MCF 10A (cell line): ENCODE measurements at regions not wholly inside any gene's neighbourhood (a gene's known extent, or its start where the extent isn't known, plus 50 kb on each side); places are given as distances from the start of the nearest gene placed in this dataset.

Experiments used
- BruUV-seq: library from RNA; stranded (reverse); fragments of 400-500 nt; replicated peaks from 2 replicates; lab custom pipeline; 2021; lab: Mats Ljungman, UMichigan
- CTCF ChIA-PET: fragments of 300-600 bp; sonication (Branson Sonifier 250); formaldehyde crosslinking; extraction: SDS; loops from one replicate; lab custom pipeline; 2021; ENCODE audit warnings: antibody characterized with exemption, inconsistent platforms; lab: Yijun Ruan, JAX
- POLR2A ChIA-PET: fragments of 300-600, 350-650 bp; sonication (Branson Sonifier 250); formaldehyde crosslinking; extraction: SDS; loops from one replicate; lab custom pipeline; 2020; ENCODE audit warnings: antibody characterized with exemption, inconsistent platforms; lab: Yijun Ruan, JAX
- DNase-seq: peaks from one replicate; pipeline ENCODE4 v3.0.0-alpha.2; 2018; ENCODE audit not compliant: unreplicated experiment
- H3K27ac Mint-ChIP-seq: one replicate; pipeline ENCODE4 v1.8.0; 2022; ENCODE audit warnings: mild to moderate bottlenecking, low read depth, mixed read lengths; ENCODE audit not compliant: unreplicated experiment
- H3K27me3 Mint-ChIP-seq: one replicate; pipeline ENCODE4 v1.8.0; 2022; ENCODE audit warnings: mixed read lengths; ENCODE audit not compliant: insufficient read depth, unreplicated experiment
- H3K36me3 Mint-ChIP-seq: one replicate; pipeline ENCODE4 v1.8.0; 2022; ENCODE audit warnings: mild to moderate bottlenecking, moderate library complexity, mixed read lengths; ENCODE audit not compliant: insufficient read depth, unreplicated experiment
- H3K4me1 Mint-ChIP-seq: one replicate; pipeline ENCODE4 v1.8.0; 2022; ENCODE audit warnings: mixed read lengths; ENCODE audit not compliant: insufficient read depth, unreplicated experiment
- H3K4me3 Mint-ChIP-seq: one replicate; pipeline ENCODE4 v1.8.0; 2022; ENCODE audit warnings: mild to moderate bottlenecking, moderate library complexity, mixed read lengths; ENCODE audit not compliant: unreplicated experiment
- H3K9me3 Mint-ChIP-seq: one replicate; pipeline ENCODE4 v1.8.0; 2022; ENCODE audit warnings: mixed read lengths; ENCODE audit not compliant: unreplicated experiment
- CTCF ChIP-seq: fragments of 200-600 bp; IDR thresholded peaks from one replicate; pipeline ENCODE4 v1.8.0; 2022; ENCODE audit warnings: antibody characterized with exemption, mild to moderate bottlenecking; ENCODE audit not compliant: unreplicated experiment
- intact Hi-C: fragments of 100-400 bp; cut with micrococcal nuclease; formaldehyde crosslinking; loops from 2 replicates; pipeline ENCODE4 v1.14.1; 2022

GRCh38 chr4:15250021-15250441 lies 177.8 kb upstream of the C1QTNF7 start:
- Mint-ChIP-seq H3K27me3 (no peaks in the 10 kb centered on the region), H3K4me1 (no peaks in the 10 kb centered on the region), H3K4me3 (no peak overlapping the region), H3K36me3 (peaks cover 6% of the 10 kb centered on the region), H3K27ac (no peak overlapping the region), H3K9me3 (no peaks in the 10 kb centered on the region)
- POLR2A ChIA-PET = no interaction called here
- intact Hi-C loops = no loop called here
- TF ChIP-seq CTCF = no peak
- no peak for DNase-seq
- CTCF ChIA-PET = no interaction called here
- BruUV-seq = no TSS peak

GRCh38 chr4:15253349-15253748 lies 174.5 kb upstream of the C1QTNF7 start:
- ChIA-PET POLR2A (interaction anchor here (0.5 to 1.3 kb wide), 4 partner anchors 11 to 358 kb away, joined by 3 read pairs; no protein-coding TSS in a partner anchor), CTCF (interaction anchor here (0.6 to 2.9 kb wide), 6 partner anchors 15 to 572 kb away, joined by 3 to 17 read pairs (median 3); no protein-coding TSS in a partner anchor)
- Mint-ChIP-seq H3K4me1 (no peaks in the 10 kb centered on the region), H3K4me3 (no peak overlapping the region), H3K36me3 (peaks cover 6% of the 10 kb centered on the region), H3K27me3 (no peaks in the 10 kb centered on the region), H3K27ac (no peak overlapping the region), H3K9me3 (no peaks in the 10 kb centered on the region)
- no peak for TF ChIP-seq CTCF
- intact Hi-C loops = no loop called here
- no TSS peak for BruUV-seq
- no peak for DNase-seq

- no TSS peak for BruUV-seq
- POLR2A ChIA-PET = interaction anchor here (1.0 to 1.3 kb wide), 3 partner anchors 10 to 144 kb away, joined by 3 to 5 read pairs (median 3); no protein-coding TSS in a partner anchor
- Mint-ChIP-seq H3K4me3 (no peak overlapping the region), H3K27me3 (no peaks in the 10 kb centered on the region), H3K36me3 (peaks cover 6% of the 10 kb centered on the region), H3K4me1 (no peaks in the 10 kb centered on the region), H3K9me3 (no peaks in the 10 kb centered on the region), H3K27ac (no peak overlapping the region)
- intact Hi-C loops = no loop called here
- no peak for TF ChIP-seq CTCF
- peak; percentile 73 for DNase-seq
- CTCF ChIA-PET = interaction anchor here (0.7 to 2.9 kb wide), 4 partner anchors 11 to 204 kb away, joined by 3 to 17 read pairs (median 4); no protein-coding TSS in a partner anchor
Measured at GRCh38 chr4:15254236-15254880, 173.5 kb upstream of the C1QTNF7 start.

GRCh38 chr4:15255537-15255936 lies 172.3 kb upstream of the C1QTNF7 start:
- H3K4me3 Mint-ChIP-seq = no peak overlapping the region
- BruUV-seq = no TSS peak
- H3K4me1 Mint-ChIP-seq = no peaks in the 10 kb centered on the region
- intact Hi-C loops = no loop called here
- no peak for DNase-seq
- POLR2A ChIA-PET = interaction anchor here (0.7 kb wide), 1 partner anchor 181 kb away, joined by 3 read pairs; no protein-coding TSS in a partner anchor
- H3K9me3 Mint-ChIP-seq = no peaks in the 10 kb centered on the region
- H3K36me3 Mint-ChIP-seq = peaks cover 6% of the 10 kb centered on the region
- no peak overlapping the region for H3K27ac Mint-ChIP-seq
- no peak for TF ChIP-seq CTCF
- CTCF ChIA-PET = interaction anchor here (1.8 kb wide), 1 partner anchor 202 kb away, joined by 5 read pairs; no protein-coding TSS in a partner anchor
- no peaks in the 10 kb centered on the region for H3K27me3 Mint-ChIP-seq
